LNCaP clone FGC (cell line): ENCODE measurements at regions not wholly inside any gene's neighbourhood (a gene's known extent, or its start where the extent isn't known, plus 50 kb on each side); places are given as distances from the start of the nearest gene placed in this dataset.

Experiments used
- DNase-seq: peaks from one replicate; pipeline ENCODE4 v3.0.0-alpha.2; 2011; ENCODE audit warnings: low read depth
- H3K4me3 ChIP-seq: 2 replicates; pipeline ENCODE4 v1.5.1; 2011; ENCODE audit warnings: mild to moderate bottlenecking, low read depth, low read length, control low read depth
- CTCF ChIP-seq: IDR thresholded peaks from 2 replicates; pipeline ENCODE4 v1.5.1; 2012; ENCODE audit warnings: mild to moderate bottlenecking; ENCODE audit not compliant: control insufficient read depth, insufficient read depth; ENCODE audit errors: extremely low read depth

- no peak overlapping the region for H3K4me3 ChIP-seq
- no peak for DNase-seq
- no peak for TF ChIP-seq CTCF
These were observed 77.3 kb downstream of the UBIAD1 start for GRCh38 chr1:11350265-11350664.

DNA sequence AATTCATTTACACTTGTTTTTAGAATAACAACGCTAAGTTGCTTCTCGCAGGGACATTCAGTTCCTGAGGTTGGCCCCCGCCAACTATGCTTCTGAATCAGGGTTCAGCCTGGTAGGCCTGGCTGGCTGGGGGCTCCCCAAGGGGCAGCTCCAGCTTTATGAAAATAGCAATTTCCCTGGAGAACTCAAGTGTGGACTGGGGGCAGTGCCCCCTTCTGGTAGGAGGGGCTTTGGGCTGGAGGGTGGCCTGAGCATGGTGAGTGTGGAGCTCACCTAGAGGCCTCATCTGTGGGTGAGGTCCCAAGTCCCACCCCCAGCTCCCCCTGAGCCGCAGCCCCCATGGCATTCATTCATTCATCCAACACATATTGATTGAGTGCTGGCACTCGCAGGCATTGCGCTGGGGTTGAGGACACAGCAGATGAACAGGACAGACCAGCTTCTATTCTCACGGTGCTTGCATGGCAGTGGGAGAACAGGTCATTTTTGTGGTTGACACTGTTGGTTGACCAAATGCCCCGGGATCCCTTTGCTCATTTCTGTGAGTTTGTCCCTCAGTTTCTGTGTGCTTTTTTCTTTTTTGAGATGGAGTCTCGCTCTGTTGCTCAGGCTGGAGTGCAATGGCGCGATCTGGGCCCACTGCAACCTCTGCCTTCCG, 79.2 kb downstream of the UBIAD1 start:
- TF ChIP-seq CTCF = no peak
- H3K4me3 ChIP-seq = no peak overlapping the region
- DNase-seq = no peak

DNA sequence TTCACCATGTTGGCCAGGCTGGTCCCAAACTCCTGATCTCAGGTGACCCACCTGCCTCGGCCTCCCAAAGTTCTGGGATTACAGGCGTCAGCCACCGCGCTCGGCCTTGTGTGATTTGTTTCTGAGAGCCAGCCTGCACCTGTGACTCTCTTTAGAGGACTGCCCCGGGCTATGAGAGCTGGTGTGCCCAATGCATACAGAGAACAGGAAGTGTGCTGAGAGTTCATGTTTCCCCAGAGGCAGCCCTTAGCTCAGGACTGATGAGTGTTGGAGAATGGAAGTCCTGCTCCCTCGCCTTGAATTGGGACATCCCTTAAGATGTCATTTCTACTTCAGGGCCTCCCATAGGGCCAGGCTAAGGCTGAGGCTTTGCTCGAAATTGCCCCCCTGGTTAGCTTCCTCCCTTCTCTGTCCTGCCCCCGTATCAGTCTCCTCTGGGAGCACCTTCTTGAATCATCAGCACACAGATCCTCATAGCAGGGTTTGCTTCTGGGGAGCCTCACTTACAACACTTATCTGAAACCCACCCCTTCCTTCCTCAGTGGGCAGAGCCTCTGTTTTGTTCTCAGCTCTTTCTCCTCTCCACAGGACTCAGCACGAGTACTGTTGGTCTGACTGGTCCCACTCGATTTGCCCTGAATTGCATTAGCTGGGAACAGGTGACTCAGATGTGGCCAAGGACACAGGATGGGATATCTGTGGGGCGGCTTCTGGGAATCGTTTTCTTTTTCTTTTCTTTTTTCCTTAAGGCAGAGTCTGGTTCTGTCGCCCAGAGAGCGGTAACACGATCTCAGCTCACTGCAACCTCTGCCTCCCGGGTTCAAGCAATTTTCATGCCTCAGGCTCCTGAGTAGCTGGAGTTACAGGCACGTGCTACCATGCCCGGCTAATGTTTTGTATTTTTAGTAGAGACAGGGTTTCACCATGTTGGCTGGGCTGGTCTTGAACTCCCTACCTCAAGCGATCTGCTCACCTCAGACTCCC, 80.1 kb downstream of the UBIAD1 start:
- TF ChIP-seq CTCF = no peak
- no peak for DNase-seq
- no peak overlapping the region for H3K4me3 ChIP-seq

DNA sequence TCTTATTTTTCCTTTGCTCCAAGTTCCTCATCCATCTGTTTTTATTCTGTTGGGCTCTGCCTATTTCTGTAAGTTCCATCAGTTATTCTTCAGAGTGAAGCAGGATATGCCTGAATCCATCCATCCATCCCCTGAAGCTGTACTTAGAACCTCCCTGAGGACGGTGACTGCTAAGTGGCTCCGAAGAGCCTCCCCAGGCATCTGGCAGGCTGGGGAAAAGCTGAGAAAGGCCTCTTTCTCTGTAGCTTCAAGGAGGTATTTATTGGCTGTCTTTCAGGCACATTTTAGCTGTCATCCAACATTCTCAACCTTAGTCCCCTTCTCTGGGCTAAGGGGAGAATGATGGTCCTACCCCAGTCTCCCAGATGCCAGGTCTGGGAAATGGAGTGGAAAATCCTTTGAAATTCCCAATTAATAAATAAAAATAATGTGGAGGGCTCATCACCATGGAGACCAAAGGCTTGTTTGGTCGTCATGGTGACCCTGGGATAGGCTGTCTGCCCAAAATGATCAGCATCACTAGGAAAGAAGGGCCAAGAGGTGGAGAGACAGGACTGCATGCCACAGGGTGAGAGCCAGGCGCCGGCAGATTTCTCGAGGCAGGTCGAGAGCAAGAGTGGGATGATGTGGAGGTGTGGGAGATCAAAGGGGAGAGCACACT, 82.0 kb downstream of the UBIAD1 start:
- no peak for DNase-seq
- no peak overlapping the region for H3K4me3 ChIP-seq
- TF ChIP-seq CTCF = no peak

- DNase-seq = no peak
These were observed 82.8 kb downstream of the UBIAD1 start for GRCh38 chr1:11355559-11356475.

More at GRCh38 chr1:11355559-11356475, 82.8 kb downstream of the UBIAD1 start:
- H3K4me3 ChIP-seq = no peak overlapping the region
- no peak for TF ChIP-seq CTCF
